Activated T-cell treated with anti-CD3 and anti-CD28 coated beads, Interleukin-2, amount 50 U/mL, for 48 hours (primary cell): ENCODE measurements at regions not wholly inside any gene's neighbourhood (a gene's known extent, or its start where the extent isn't known, plus 50 kb on each side); places are given as distances from the start of the nearest gene placed in this dataset.

ENCODE experiments used
- DNase-seq, 2 experiments: peaks; one replicate each; pipeline ENCODE4 v3.0.0-alpha.2; 2020

DNA sequence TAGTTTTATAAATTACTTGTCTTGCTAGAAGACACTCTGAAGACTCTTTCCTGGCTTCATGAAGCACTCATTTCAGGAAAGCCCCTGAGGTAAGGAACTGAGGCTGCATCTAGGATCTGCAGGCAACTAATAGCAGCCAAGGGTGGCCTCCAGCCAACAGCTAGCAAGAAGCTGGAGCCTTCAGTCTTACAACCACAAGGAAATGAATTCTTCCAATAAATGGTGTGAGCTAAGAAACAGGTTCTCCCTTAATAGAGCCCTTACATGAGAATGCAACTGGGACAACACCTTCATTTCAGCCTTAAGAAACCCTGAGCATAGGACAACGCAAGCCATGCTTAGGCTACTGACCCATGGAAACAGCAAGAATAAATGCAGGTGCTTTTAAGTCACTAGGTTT is 254.6 kb upstream of the RBBP8 start:
- no peak for DNase-seq

DNA sequence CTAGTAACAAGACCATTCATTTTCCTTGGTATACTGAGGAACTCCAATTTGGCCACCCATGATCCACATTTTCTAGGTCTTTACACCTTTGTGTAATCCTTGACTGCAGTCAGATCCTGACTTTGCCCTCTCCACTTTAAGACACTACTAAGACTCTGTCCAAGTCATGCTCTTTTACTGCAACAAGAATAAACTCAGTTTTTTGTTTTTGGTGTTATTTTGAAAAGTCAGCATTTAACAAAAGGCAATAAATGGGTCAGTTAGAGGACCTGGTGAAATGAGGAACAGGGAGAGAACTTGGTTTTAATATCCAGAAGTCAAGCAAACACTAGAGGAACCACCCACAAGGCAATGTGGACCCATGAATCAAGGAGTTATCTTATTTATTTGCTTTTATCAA is 252.2 kb upstream of the RBBP8 start:
- DNase-seq: no peak

DNA sequence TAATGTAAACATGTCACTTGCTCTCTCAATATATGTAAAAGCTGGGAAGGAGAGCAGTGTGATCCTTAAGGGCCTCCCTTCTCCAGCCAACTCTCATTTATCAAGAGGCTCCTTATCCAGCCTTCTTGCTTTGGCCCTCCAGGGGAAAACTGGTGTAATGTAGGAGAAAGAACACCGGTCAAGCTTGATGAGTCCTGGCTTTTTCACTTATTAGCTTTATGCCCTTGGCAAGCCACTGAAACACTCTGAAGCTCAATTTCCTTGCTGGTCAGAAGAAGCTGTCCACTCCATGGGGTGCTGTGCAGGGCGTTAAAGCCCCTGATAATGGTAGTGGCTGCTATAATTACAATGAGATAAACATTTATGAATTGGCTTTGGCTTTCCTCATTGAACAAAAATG is 251.2 kb upstream of the RBBP8 start:
- no peak for DNase-seq

DNA sequence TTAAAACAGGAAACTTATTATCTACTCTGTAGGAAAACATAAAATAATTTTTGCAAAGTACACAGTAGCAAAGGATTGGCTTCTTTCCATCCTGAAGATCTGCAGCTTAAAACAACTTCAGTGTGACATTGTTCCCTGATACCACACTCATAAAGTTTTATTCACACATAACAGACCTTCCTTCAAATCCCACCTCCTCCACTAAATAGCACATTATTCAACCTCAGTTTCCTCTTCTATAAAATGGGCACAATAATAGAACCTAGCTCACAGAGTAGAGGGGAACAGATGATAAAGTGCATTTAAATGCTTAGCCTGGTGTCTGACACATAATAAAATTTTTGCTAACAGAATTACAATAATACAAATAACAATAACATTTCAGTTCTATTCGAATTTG is 250.4 kb upstream of the RBBP8 start:
- DNase-seq: no peak

DNA sequence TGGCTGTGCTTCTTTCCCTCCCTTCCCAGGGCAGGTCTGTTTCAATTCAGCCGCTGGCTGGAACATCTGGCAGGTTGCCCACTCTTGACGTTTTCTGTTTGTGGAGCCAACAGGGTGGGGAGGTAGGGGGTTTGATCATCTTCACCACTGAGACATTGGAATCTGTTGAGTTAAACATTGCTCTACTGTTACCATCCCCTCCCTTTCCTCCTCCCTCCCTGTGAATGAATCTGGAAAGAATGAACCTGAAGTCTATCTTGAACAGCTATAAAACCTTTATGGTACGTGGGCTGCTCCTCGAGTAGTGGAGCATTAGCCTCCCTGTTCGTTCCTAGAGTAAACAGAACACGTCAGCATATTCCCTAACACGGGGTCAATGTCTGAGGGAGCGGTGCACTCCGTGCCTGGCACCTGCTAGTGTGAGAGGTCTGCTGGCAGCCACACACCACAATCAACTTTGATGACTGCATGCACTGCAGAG is 249.9 kb upstream of the RBBP8 start:
- no peak for DNase-seq

DNA sequence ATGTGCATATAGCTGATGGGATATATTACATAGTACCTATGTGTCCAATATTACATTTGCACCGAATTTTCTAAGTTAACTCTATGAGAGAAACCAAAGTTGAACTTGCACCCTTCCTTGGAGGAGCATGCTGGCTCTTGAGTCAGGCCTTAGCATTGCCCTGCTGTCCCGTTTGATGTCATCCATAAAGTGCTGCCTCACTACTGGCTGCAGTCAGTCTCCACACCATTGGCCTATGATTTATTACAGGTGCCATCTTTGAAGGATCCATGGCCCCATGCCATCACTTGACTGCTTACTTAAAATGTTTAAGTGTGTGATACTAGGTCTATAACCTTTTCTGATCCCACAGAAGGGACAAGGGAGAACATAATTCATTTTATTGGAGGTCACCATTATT is 249.3 kb upstream of the RBBP8 start:
- DNase-seq: no peak

DNA sequence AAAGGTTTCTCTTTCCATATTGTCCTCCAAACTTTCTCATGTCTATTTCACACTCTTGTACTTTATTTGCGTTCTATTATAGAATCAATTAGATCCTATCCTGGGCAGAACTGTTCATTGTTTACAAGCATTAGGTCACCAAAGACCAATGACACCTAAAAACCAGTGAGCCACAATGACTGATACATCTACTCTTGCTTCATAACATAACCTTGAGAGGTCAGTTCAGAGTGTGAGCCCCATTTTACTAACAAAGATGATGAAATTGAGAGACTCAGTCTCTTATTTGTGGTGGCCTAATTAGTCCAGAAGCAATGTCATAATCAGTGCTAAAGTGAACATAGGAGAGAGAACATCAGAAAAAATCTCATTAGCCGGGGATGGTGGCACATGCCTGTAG is 248.9 kb upstream of the RBBP8 start:
- no peak for DNase-seq

DNA sequence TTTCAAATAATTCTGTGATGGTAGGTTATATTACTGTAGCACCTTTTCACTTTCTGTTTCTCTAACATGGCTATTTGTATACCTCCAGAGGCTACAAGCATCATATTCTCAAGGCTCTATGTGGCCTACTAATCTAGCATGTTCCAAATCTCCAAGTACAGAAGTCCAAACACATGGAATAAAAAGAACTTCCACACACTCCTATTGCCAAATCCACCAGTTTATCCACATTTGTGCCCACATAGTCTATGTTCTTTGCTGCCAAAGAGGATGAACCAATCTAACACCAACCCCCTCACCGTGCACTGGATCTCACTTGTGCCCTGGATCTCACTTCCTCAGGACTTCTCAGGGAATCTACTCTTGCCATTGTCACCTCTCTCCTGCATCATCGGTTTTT is 247.3 kb upstream of the RBBP8 start:
- no peak for DNase-seq

DNA sequence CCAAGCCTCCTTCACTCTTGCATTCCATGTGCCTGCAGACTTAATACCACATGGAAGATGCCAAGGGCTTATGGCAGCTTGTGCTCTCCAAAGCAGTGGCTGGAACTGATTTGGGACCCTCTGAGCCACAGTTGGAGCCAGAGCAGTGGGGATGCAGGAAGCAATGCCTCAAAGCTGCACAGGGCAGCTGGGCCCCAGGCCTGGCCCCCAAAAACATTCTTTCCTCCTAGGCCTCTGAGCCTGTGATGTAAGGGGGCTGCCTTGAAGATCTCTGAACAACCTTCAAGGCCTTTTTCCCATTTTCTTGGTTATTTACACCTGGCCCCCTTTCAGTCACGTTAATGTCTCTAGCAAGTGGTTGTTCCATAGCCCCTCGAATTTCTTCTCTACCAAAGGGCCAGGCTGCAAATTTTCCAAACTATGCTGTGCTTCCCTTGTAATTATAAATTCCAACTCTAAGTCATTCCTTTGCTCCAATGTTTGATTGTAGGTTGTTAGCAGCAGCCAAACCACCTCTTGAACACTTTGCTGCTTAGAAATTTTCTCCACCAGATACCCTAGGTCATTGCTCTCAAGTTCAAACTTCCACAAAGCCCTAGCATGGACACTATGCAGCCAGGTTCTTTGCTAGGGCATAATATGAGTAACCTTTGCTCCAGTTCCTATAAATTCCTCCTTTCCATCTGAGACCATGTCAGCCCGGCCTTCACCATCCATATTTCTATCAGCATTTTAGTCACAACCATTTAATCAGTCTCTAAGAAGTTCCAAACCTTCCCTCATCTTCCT is 245.0 kb upstream of the RBBP8 start:
- no peak for DNase-seq

DNA sequence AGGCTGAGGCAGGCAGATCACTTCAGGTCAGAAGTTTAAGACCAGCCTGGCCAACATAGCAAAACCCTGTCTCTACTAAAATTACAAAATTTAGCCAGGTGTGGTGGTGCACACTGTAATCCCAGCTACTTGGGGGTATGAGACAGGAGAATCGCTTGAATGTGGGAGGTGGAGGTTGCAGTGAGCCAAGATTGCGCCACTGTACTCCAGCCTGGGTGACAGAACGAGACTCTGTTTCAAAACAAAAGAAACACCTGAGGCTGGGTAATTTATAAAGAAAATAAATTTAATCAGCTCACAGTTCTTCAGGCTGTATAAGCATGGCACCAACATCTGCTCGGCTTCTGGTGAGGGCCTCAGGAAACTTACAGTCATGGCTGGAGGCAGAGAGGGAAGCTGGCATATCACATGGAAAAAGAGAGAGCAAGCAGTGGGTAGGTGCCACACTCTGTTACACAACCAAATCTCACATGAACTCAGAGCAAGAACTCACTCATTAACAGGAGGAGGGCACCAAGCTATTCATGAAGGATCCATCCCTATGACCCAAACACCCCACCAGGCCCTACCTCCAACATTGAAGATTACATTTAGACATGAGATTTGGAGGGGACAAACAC is 244.1 kb upstream of the RBBP8 start:
- no peak for DNase-seq

DNA sequence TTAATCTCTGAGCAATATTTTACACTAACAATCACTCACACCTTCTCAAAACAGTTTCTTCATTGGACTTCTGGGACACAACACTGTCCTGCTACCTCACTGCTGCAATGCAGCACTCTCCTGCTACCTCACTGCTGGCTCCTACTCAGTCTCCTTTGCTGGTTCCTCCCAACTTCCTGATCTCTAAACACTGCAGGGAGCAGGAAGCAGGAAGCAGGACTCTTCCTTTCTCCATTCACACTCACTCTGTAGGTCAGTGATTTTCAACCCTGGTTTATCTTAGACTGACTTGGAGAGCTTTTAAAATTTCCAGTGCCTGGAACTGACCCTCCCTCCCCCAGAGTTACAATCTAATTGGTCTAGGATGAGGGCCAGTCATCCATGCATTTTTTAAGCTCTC is 243.4 kb upstream of the RBBP8 start:
- no peak for DNase-seq

DNA sequence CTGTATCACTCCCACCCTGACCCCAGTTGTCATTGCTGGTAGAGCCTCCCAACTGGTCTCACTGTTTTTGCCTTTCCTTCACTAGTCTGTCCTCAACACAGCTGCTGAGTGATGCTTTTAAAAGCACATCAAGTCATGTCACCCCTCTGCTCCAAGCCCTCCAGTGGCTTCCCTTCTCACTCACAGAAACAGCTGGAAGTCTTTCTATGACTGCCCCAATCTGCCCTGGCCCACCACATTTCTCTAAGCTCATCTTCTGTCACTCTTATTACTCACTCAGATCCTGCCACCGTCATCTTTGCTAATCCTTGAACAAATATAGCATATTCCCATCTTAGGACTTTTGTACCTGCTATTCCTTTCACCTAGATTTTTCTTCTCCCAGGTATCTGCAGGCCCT is 242.6 kb upstream of the RBBP8 start:
- no peak for DNase-seq

DNA sequence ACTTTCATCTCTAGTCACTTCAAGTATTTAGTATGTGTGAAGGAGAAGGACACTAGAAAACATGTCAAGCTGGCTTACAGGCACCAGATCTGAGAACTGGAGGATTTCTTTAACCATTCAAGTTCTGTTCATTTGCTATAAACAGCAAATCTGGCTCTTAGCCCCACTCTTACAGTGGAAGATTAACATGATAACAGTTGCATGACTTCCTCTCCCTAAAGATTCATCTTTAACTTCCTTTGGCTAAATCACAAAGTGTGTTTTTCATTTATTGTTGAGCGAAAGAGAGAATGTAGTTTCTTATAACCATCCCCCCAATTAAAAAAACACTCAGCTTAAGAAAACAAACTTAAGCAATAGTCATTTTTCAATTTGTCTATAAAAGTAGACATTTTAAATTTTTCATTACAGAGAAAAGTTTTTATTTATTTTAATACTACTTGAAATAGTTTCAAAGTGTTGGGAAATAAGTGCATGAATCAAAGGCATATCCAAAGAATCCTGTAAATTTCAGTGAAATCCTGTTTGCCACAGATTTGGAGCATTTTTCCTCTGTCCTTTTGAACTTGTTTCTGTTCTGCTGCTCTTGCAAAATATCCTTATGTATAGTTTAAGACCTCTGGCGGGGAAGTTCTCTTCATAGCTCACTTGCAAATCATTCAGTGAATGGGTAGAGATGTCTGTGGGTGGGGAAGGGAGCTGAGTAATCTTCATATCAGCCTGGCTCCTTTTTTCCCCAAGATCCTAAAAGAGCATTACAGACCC is 241.0 kb upstream of the RBBP8 start:
- no peak for DNase-seq

DNA sequence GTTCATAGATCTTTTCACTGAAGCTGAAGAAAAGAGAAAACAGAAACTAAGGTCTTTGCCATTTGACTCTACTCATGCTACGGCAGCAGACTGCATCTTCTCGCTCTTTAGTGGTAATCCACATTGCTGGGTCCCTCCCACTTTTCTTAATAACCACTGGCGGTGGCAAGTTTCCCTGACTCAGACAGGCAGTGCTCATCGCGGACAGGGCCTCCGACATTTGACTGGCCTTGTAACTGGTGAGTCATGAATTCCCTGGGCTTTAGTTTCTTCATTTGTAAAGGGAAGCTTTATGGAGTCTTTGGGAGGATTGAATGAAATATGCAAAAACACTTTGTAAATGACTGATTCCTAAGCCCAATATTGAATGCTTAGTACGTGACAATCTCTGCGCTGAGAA is 238.2 kb upstream of the RBBP8 start:
- DNase-seq: no peak

DNA sequence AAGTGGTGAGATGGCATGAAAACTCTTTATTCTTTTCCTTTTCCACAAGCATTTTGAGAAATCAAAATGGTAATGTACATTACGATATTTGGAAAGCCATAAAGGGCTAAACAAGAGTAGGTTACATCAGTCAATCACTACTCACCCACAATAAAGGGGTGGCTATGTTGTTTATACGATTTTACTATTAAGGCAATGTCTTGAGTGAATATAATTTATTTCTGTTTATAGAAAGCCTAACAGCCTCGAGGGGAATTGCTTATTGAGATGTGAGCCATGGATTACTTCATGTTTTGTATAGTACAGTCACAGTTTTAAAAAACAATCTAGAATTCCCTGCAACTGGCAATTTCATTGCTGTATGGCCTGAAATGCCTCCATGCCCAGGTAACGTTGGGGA is 237.5 kb upstream of the RBBP8 start:
- no peak for DNase-seq

DNA sequence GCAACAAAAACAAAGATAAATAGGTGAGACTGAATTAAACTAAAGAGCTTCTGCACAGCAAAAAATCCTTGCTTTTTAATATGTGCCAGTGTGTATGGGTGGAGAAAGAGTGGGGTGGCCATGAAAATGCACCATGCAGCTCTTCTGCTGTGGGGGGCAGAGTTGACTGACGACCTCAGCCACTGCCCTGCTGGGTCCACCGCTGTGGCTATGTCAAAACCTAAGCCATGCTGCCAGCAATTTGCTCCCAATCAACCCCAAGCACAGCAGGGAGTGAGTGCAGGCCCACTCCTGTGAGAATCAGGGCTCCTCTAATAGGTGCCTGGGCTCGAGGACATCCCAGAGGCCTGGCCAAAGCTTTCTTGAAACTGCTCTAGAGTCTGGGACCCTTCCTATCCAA is 235.6 kb upstream of the RBBP8 start:
- DNase-seq: no peak

DNA sequence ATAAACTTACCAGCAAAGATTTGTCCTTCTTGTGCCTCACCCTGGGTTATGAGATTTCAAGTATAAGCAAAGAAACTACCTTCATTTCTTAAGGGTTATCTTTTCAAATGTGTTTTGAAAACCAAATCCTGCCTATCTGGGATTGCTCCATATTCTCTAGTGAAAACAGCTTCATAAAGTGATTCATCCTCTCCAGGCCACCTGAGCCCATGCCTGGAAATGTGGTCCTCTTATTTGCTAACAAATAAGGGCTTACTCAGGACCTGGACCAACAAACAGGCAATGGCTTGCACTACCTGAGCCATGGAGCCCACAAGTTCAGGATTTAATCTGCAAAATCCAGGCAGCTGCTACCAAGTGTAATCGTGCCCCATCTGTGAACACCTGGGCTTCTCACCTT is 234.4 kb upstream of the RBBP8 start:
- no peak for DNase-seq

DNA sequence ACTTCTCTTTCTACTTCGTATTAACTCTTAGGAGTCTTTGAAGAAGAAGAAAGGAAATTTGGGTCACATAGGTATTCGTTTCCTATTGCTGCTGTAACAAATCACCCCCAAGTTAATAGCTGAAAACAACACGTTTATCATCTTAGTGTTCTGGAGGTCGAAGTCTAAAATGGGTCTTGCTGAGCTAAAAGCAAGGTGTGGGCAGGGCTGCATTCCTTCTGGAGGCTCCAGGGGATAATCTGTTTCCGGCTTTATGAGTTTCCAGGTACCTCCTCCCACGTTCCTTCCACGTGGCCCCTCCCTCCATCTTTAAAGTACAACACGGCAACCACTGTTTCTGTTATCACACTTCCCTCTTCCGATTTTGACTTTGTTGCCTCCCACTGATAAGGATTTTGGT is 233.5 kb upstream of the RBBP8 start:
- no peak for DNase-seq

DNA sequence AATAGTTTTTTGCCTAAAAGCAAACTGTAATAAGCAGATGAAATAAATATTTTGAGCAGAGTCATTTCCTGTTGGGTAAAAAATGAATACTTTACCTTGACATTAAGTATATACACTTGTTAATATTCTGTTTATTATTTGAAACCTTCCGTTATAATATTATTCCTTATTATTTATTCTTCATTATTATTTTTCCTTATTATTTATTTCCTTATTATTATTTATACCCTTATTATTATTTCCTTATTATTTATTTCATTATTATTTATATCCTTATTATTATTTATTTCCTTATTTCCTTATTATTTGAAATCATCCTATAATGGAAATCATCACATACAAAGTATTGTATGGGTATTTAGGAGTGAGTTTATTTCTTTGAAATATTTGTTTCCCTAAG is 232.2 kb upstream of the RBBP8 start:
- DNase-seq: no peak

DNA sequence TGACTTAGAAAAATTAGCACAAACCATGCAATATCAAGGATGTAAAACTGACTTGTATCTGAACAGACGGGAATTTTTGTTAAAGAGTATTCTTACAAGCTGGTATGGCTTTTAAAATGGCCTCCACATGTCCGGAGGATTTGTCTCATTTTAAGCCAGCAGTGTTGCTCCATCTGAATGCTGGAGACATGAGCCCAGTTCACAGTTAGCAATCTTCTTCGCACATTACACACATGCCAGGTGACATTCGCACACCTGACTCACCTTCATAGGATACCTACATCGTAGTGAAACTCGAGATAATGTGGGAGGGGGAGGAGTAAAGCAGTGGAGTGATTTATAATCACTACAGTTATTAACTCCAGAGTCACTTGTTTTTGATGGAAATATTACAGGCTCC is 231.8 kb upstream of the RBBP8 start:
- DNase-seq: no peak

DNA sequence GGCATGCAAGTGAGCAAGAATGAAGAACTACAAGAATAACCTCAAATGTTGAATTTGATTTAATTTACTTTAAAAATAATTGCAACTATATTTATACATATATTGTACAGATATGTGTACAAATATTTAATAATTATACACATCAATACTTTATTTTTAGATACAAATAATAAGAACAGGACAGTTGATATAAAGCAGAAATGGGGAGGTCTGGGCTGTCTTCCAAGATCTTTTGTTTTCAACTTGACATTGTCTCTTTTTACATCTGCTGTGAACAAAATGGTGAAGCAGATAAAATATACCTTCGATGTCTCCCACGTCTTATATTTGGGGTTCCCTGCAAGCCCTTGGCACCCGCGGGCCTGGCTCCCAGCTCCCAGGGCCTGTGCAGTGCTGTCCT is 231.3 kb upstream of the RBBP8 start:
- DNase-seq: no peak

DNA sequence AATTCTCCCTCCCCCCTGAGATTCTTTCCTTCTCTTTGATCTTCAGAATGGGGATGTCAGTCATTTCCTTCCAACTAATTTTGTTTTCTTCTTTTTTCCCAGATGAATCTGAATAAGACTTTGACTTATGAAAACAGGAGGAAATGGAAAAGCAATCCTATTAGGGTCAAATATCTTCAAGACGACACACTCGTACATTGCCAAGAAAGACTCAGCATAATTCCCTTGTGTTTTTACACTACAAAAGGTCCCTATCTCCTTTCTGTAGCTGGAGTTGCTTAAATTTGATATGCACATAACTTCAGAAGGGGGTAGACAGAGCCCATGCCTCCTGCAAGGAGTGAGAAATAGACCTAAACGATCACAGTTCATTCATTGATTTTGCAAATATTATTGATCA is 230.3 kb upstream of the RBBP8 start:
- DNase-seq: no peak

DNA sequence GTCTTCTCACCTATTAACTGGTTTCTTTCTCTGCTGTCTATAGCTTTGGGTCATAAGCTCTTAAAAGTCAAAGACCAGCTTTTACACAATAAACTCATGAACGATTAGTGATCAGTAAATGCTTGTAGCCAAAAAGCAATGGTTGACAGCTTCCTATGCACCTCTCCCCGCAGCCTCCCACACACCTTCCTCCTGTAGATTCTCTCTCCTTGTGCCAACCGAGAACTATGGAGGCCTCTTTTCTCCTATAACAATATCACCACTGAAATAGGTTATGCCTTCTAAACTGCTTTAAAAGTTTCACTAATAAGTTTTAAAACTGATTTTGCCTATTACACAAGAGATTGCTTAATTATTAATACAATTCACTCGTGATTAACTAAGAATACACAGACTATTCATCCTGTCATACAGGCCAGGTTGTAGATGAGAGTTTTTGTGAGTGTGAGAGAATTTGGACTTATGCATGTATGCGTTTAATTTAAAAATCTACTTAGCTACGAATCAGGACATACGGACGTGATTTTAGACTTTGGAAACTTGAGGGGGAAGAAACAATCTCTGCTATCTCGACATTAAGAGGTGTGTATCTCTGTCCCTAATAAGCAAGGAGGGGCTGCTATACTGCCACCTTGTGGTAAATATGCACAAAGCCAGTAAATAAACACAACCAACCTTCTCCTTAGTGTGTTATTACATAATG is 229.1 kb upstream of the RBBP8 start:
- DNase-seq: no peak

DNA sequence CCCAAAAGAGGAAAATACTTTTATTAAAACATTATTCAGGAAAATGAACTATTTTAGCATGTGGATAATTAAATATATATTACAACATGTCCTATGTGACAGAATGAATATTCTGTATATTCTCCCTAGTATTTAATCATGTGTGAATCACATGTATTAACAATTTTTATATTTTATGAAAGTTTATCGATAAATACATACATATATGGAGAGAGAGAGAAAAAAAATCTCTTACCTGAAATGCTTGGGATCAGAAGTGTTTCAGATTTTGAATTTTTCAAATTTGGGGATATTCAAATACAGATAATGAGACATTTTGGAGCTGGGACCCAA is 228.6 kb upstream of the RBBP8 start:
- no peak for DNase-seq
